ENCODE measurements at regions not wholly inside any gene's neighbourhood (a gene's known extent, or its start where the extent isn't known, plus 50 kb on each side); places are given as distances from the start of the nearest gene placed in this dataset.

DNA sequence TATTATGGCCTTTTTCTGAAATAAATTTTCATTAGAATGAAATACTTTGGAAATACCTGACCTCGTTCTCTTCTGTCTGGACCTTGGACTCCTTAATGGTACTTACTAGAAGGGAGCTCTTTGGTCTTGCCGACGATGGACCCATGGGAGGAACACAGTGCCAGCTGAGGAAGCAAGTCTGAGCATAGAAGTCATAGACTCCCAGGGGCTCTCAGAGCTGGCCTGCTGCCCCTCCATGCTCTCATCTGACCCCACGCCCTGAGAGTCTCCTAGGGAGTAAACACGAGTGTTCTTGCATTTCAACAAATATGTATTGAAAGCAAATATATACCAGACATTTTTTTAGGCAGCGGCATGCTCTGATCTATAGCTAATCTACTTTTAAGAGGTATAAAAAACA, 87.8 kb downstream of the PLEKHG1 start:
- TF ChIP-seq POLR2AphosphoS5 (IDR thresholded peaks at IDR 0.05; ENCODE audit: low read depth, low read length) (no peak), POLR2A (IDR thresholded peaks at IDR 0.05; ENCODE audit: low read depth, low read length) (no peak), TAF1 (IDR thresholded peaks at IDR 0.05; ENCODE audit: borderline replicate concordance, low read depth, low read length) (no peak)

Data from GM12892 (cell line).